Stomach (tissue), 8 donors: ENCODE measurements at regions not wholly inside any gene's neighbourhood (a gene's known extent, or its start where the extent isn't known, plus 50 kb on each side); places are given as distances from the start of the nearest gene placed in this dataset.

Experiments used
- DNase-seq, 2 donors: peaks; one replicate each; pipeline versions ENCODE4 v3.0.0 to v3.0.0-alpha.2; 2013 to 2019
- H3K27ac ChIP-seq, 5 donors: fragments of 200-600 bp in 4 of 5; sonication (generic) in 4 of 5; one replicate each; pipeline ENCODE4 v1.5.1; 2013 to 2019; ENCODE audit warnings: mild to moderate bottlenecking in 1 of 5, moderate library complexity in 1 of 5
- H3K27me3 ChIP-seq, 3 donors: fragments of 200-600 bp; sonication (generic); one replicate each; pipeline ENCODE4 v1.5.1; 2017 to 2019; ENCODE audit warnings: mixed run types in 1 of 3
- H3K36me3 ChIP-seq, 4 donors: fragments of 200-600 bp; sonication (generic); 1 replicate in 3 of 4; 2 replicates in 1 of 4; pipeline ENCODE4 v1.5.1; 2016 to 2019
- H3K4me1 ChIP-seq, 4 donors: fragments of 200-600 bp; sonication (generic); one replicate each; pipeline ENCODE4 v1.5.1; 2016 to 2019
- H3K4me3 ChIP-seq, 4 donors: fragments of 200-600 bp; sonication (generic) in 3 of 4; one replicate each; pipeline ENCODE4 v1.5.1; 2016 to 2019; ENCODE audit warnings: mild to moderate bottlenecking in 1 of 4
- H3K9me3 ChIP-seq, 4 donors: fragments of 200-600 bp; sonication (generic); one replicate each; pipeline ENCODE4 v1.5.1; 2016 to 2019
- EP300 ChIP-seq: sonication (generic); formaldehyde crosslinking; IDR thresholded peaks from one replicate; pipeline ENCODE4 v1.6.1; 2017; ENCODE audit warnings: antibody characterized with exemption
- POLR2A ChIP-seq, 4 donors: fragments of 450-650 bp; IDR thresholded peaks; one replicate each; pipeline ENCODE4 v1.6.1; 2016; ENCODE audit warnings: antibody characterized with exemption in 4 of 4, control low read depth in 2 of 4, mild to moderate bottlenecking in 1 of 4, moderate library complexity in 1 of 4
- POLR2AphosphoS5 ChIP-seq, 3 donors: sonication (generic); formaldehyde crosslinking; IDR thresholded peaks; one replicate each; pipeline ENCODE4 v1.6.1; 2016; ENCODE audit warnings: antibody characterized with exemption in 3 of 3
- WGBS, 5 donors: extraction: QIAGEN DNeasy Blood & Tissue Kit in 3 of 5; methylation state at CpG; one replicate each; pipeline versions ENCODE4 v1.1.5 to v1.1.7; 2013 to 2018; 5-methylcytosine and 5-hydroxymethylcytosine counted together
- intact Hi-C: fragments of 100-400 bp; cut with DNase I; formaldehyde crosslinking; loops from one replicate; pipeline ENCODE4 v1.15.1; 2023; ENCODE audit warnings: low total_unique reads
- TF ChIP-seq, protein P1 (sequence below), 7 experiments: fragments of 450-650 bp in 4 of 7; fragments of 200-600 bp in 3 of 7; sonication (generic) in 3 of 7; IDR thresholded peaks; one replicate each; pipeline ENCODE4 v1.5.1; 2016 to 2019; ENCODE audit warnings: antibody characterized with exemption in 7 of 7, control low read depth in 2 of 7, mild to moderate bottlenecking in 1 of 7
- donor health status: healthy with polysubstance abuse.
- donor health status: Bipolar disorder and iron deficiency.
- donor health status: healthy.

DNA sequence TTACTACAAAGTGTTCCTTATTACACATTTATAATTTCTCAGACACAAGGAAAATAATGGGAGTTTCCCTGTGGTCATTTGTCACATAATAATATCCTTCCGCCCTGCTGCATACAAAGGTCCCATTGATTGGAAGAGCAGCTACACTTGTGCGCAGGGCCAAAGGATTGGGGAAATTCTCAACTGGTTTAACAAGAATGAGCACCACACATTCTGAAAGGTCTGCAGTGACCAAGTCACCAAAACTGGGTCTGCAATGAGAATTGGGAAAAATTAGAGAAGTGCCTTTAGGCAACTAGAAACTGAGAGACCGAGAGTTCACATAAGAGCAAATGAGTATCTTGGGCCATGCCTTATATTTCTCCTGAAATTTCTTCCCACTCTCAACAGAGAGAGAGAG lies 98.2 kb upstream of the NR2F2 start:
- peak in 1 of 2 donors; percentile 21 for DNase-seq
- H3K27ac ChIP-seq = no peak overlapping the region
- 94 to 99% (median 96%) methylated on average over 3 of the region's 3 CpGs for WGBS, 5 donors
- no peaks in the 10 kb centered on the region for H3K36me3 ChIP-seq
- intact Hi-C loops = no loop called here
- H3K27me3 ChIP-seq = no peaks in the 10 kb centered on the region
- H3K4me3 ChIP-seq = no peak overlapping the region
- no peaks in the 10 kb centered on the region for H3K9me3 ChIP-seq
- peaks cover 0 to 6% (median 2%) of the 10 kb centered on the region in 4 donors for H3K4me1 ChIP-seq
- no peak for TF ChIP-seq POLR2AphosphoS5 (IDR thresholded peaks at IDR 0.05)
- TF ChIP-seq, protein P1, sequence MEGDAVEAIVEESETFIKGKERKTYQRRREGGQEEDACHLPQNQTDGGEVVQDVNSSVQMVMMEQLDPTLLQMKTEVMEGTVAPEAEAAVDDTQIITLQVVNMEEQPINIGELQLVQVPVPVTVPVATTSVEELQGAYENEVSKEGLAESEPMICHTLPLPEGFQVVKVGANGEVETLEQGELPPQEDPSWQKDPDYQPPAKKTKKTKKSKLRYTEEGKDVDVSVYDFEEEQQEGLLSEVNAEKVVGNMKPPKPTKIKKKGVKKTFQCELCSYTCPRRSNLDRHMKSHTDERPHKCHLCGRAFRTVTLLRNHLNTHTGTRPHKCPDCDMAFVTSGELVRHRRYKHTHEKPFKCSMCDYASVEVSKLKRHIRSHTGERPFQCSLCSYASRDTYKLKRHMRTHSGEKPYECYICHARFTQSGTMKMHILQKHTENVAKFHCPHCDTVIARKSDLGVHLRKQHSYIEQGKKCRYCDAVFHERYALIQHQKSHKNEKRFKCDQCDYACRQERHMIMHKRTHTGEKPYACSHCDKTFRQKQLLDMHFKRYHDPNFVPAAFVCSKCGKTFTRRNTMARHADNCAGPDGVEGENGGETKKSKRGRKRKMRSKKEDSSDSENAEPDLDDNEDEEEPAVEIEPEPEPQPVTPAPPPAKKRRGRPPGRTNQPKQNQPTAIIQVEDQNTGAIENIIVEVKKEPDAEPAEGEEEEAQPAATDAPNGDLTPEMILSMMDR (IDR thresholded peaks at IDR 0.05) = no peak
- TF ChIP-seq EP300 = no peak
- TF ChIP-seq POLR2A (IDR thresholded peaks at IDR 0.05) = no peak

DNA sequence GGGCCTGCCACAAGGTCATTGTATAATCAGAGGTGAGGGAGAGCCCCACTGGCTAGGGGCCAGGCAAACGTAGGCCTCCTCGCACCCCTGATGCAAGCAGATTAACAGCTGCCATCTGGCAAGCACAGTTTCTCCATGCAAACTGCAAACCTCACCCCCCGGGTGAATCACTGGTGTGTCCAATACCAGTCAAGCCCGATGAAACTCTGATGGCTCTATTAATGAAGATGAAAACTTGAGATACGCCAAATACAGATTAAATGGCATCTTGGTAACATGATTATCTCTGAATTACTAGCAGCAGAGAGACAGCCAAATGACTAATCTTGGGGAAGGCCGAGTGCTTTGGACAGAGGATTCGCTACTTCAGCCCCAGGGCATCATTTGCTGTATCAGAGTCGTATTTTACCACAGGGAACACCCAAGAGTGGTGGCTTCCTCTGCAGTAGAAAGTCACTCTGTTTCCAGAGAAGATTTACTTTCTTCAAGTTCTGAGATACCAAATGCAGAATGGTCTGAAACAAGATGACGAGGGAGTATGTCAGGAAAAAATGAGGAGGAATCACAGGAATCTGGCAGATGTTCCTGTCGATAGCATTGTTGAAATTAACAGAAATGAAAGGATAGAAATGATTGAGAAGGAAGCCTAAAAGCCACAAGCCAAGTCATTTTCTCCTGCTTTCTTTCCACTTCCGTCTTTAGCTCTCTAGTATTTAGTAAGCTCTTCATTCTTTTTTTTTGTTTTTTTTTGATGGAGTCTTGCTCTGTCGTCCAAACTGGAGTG lies 96.2 kb upstream of the NR2F2 start:
- intact Hi-C loops = no loop called here
- H3K27ac ChIP-seq = no peak overlapping the region
- 66 to 75% (median 72%) methylated on average over 12 of the region's 12 CpGs for WGBS, 5 donors
- H3K4me1 ChIP-seq = no peaks in the 10 kb centered on the region
- DNase-seq = no peak
- no peak overlapping the region for H3K4me3 ChIP-seq
- H3K9me3 ChIP-seq = no peaks in the 10 kb centered on the region
- no peaks in the 10 kb centered on the region for H3K36me3 ChIP-seq
- H3K27me3 ChIP-seq = no peaks in the 10 kb centered on the region
- TF ChIP-seq EP300 (no peak), POLR2A (IDR thresholded peaks at IDR 0.05) (no peak), POLR2AphosphoS5 (IDR thresholded peaks at IDR 0.05) (no peak)
- TF ChIP-seq, protein P1 (IDR thresholded peaks at IDR 0.05) = no peak

DNA sequence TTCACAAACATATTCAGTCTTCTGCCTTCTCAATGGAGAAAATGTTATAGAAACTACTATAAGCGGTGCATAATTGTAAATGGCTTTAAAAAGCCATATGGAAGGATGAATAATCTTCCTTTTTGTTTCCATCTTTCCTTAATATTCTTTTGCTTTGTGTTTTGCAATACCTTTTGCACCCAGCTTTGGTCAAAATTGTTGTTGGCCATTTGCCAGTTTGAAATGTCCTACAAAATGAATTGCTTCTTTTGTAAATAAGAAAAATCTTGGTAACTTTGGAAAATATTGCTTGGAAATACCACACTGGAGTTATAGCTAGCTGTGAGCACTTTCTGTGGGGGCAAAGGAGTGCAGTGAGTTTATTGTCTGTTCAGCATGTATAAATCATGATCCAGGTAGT lies 93.5 kb upstream of the NR2F2 start:
- Histone ChIP-seq H3K27me3 (no peaks in the 10 kb centered on the region), H3K4me3 (no peak overlapping the region), H3K4me1 (no peaks in the 10 kb centered on the region), H3K9me3 (no peaks in the 10 kb centered on the region), H3K27ac (no peak overlapping the region), H3K36me3 (no peaks in the 10 kb centered on the region)
- no peak for DNase-seq
- 84 to 95% (median 91%) methylated on average over 1 of the region's 1 CpG for WGBS, 5 donors
- TF ChIP-seq, protein P1 (IDR thresholded peaks at IDR 0.05) = no peak
- no peak for TF ChIP-seq POLR2AphosphoS5 (IDR thresholded peaks at IDR 0.05)
- TF ChIP-seq POLR2A (IDR thresholded peaks at IDR 0.05) = no peak
- no peak for TF ChIP-seq EP300
- intact Hi-C loops = no loop called here

DNA sequence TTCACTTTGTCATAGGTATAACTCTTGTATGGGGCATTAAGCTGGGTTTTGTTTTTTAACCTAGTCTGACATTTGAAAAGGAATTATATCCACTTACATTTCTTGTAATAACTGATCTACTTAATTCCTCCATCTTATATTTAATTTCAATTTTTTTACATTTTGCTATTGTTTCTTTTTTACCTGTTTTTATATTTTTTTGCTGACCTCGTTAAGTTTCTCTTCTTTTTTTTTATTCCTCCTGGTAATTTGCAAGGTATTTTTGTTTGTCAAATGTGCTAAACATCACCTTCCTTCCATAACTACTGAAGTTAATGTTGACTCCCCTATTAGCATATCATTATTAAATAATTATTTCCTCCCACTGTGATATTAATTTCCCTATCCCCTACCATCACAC lies 87.7 kb upstream of the NR2F2 start:
- H3K27ac ChIP-seq = no peak overlapping the region
- no peak for DNase-seq
- no peaks in the 10 kb centered on the region for H3K36me3 ChIP-seq
- WGBS, 5 donors = 76 to 89% (median 83%) methylated on average over 1 of the region's 1 CpG
- H3K9me3 ChIP-seq = no peaks in the 10 kb centered on the region
- intact Hi-C loops = no loop called here
- H3K4me3 ChIP-seq = no peak overlapping the region
- no peaks in the 10 kb centered on the region for H3K4me1 ChIP-seq
- TF ChIP-seq, protein P1 (IDR thresholded peaks at IDR 0.05) = no peak
- TF ChIP-seq POLR2A (IDR thresholded peaks at IDR 0.05) (no peak), EP300 (no peak), POLR2AphosphoS5 (IDR thresholded peaks at IDR 0.05) (no peak)
- no peaks in the 10 kb centered on the region for H3K27me3 ChIP-seq
